ENCODE measurements at regions not wholly inside any gene's neighbourhood (a gene's known extent, or its start where the extent isn't known, plus 50 kb on each side); places are given as distances from the start of the nearest gene placed in this dataset.

DNA sequence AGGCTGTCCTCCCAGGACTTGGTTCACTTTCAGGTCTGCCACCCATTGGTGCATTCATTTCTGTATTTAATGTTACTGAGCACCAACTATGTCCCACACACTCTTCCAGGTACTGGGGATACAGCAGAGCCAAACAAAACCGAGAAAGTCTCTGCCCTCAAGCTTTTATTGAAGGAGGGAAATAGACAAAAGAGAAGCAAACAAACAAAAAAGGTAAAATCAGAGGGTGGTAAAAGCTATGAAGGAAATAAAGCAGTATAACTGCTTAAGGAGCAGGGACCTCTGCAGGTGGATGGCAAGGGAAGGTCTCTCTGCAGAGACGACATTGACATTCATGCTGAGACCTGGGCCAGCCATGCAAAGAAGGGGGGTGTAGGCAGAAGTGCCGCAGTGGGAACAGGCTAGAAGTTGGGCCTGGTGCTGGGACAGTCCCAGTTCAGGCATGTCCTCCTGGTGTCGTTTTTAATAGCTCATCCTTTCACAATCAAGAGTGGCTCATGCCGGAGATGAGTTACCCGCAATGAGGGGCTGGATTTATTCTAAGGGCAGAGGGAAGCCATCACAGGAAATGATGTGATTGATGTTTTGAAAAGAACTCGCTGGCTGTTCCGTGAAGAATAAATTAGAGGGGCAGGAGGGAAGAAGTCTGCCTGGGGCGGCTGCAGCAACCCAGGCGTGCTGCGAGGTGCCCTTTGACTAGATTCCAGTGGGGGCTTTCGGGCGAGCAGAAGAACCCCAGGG lies 72.8 kb downstream of the IRF2BPL start:
- TF ChIP-seq GATA3 (IDR thresholded peaks at IDR 0.05; ENCODE audit: low read depth, low read length) (no peak), GATA2 (IDR thresholded peaks at IDR 0.05; ENCODE audit: low read depth, low read length) (no peak)

GRCh38 chr14:76954394-76955190 lies 73.9 kb downstream of the IRF2BPL start:
- TF ChIP-seq GATA2 (IDR thresholded peaks at IDR 0.05; ENCODE audit: low read depth, low read length) (peak; percentile 20; the same call in 1 of the 2 replicates), GATA3 (IDR thresholded peaks at IDR 0.05; ENCODE audit: low read depth, low read length) (no peak)

DNA sequence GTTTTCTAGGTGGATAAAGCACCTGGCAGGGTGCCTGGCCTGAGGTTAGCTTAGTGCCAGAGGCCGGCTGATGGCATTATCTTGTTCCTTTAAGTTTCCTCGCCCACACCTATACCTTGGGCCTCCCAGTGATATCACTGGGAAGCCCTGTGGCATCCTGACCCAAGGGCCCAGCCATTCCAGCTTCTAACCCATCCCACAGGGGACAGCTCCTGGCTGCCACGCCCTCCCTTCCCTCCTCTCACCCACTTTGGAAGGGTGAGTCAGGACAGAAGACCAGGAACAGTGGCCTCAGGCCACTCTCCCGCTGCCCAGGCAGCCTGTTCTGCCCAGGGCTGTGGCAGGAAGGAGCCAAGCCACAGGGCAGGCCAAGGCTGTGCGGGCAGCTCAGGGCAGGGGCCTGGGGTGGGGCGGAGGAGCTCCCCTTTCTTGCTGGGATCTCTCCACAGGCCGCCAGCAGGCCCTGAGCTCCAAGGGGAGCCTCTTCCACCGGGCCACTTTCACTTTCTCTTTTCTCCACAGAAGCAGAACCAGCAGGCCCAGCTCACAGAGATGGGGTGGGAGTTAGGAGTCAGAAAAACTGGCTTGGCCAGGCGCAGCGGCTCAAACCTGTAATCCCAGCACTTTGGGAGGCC lies 75.1 kb downstream of the IRF2BPL start:
- TF ChIP-seq GATA2 (IDR thresholded peaks at IDR 0.05; ENCODE audit: low read depth, low read length) (no peak), GATA3 (IDR thresholded peaks at IDR 0.05; ENCODE audit: low read depth, low read length) (no peak)

- TF ChIP-seq GATA3 (IDR thresholded peaks at IDR 0.05; ENCODE audit: low read depth, low read length) (no peak), GATA2 (IDR thresholded peaks at IDR 0.05; ENCODE audit: low read depth, low read length) (no peak)
Observed at GRCh38 chr14:76951166-76951565, 77.3 kb downstream of the IRF2BPL start.

- TF ChIP-seq GATA3 (IDR thresholded peaks at IDR 0.05; ENCODE audit: low read depth, low read length), result no peak
- no peak for TF ChIP-seq GATA2 (IDR thresholded peaks at IDR 0.05; ENCODE audit: low read depth, low read length)
Observed at GRCh38 chr14:76950055-76951020, 78.2 kb downstream of the IRF2BPL start.

GRCh38 chr14:76948976-76949375 lies 79.5 kb downstream of the IRF2BPL start:
- no peak for TF ChIP-seq GATA2 (IDR thresholded peaks at IDR 0.05; ENCODE audit: low read depth, low read length)
- TF ChIP-seq GATA3 (IDR thresholded peaks at IDR 0.05; ENCODE audit: low read depth, low read length), result no peak

DNA sequence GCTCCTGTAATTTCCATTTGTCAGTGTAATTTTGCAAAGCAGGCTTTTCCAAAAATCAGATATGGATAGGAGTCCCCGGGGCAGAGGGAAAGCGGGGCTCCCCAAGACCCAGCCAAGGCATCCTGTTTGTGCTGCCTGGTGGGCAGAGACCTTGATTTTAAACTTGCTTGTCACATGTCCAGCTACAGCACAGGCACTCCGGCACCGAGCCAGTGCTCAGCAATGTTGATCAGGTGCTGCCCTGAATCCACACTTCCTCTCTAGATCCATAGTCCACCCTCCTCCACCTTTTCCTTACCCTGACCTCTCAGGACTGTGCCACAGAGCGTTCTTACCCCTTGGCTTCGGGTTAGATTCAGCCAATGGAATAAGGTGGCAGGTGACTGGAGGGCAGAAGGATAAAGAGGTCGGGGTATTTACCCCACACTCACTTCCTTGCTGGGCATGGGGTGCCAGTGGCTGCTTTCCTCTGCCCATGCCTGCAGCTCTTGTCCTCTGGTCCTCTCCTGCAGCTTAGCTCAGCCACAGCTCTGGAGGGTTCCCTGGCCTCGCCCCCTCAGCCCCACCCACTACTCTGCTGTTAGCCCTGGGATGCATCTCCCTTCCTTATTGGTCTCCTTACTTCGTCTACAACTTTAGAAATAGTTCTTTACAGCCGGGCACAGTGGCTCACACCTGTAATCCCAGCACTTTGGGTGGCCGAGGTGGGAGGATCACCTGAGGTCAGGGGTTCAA lies 80.1 kb downstream of the IRF2BPL start:
- TF ChIP-seq GATA2 (IDR thresholded peaks at IDR 0.05; ENCODE audit: low read depth, low read length), result no peak
- no peak for TF ChIP-seq GATA3 (IDR thresholded peaks at IDR 0.05; ENCODE audit: low read depth, low read length)

GRCh38 chr14:76947838-76948184 lies 80.7 kb downstream of the IRF2BPL start:
- TF ChIP-seq GATA2 (IDR thresholded peaks at IDR 0.05; ENCODE audit: low read depth, low read length) (no peak), GATA3 (IDR thresholded peaks at IDR 0.05; ENCODE audit: low read depth, low read length) (no peak)

DNA sequence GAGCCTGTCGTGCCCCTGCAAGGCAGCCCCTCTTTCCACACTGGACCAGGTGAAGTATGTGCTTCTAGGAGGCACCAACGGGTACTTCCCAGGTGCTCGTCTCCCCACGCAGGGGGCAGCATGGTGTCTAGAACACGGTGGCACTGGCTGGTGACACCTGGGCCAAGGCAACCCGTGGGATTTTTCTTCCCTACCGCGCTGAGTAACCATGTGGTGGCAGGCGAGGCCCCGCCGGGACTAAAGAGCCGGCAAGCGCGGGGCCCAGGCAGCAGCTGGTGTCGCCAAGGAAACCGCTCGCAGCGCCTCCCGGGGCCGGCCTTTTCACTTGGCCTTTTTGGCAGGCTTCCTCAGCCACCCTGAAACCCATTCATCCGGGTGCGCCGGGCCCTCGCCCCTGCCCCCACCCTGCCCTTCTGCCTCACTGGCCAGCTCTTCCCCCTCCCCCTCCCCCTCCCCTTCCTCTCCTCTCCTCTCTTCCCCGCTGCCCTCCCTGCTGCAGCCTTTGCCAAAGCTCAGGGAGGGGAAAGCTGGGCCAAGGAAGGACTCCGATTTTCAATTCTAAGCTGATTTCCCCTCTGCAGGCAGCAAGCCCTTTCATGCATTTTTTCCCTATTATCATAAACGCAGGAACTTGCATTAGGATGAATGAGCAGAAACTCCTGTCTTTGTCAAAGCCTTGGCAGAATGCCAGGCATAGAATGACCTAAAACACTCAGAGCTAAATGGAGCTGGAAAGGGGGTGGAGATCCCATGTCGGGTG lies 81.2 kb downstream of the IRF2BPL start:
- TF ChIP-seq GATA2 (IDR thresholded peaks at IDR 0.05; ENCODE audit: low read depth, low read length), result no peak
- TF ChIP-seq GATA3 (IDR thresholded peaks at IDR 0.05; ENCODE audit: low read depth, low read length), result no peak

DNA sequence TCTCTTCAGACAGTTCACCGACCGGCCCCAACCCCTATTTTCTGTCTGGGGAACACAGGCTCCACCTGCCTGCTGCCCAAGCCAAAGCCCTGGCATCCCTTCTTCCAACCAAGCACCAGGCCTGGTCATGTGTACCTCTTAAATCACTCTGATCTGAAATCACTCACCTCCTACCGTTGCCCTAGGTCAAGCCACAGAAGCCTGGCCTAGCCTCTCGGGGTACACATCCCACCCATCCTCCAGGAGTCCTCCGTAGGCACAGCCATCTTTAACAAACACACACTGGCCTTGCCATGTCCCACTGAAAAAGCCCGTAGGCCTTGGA lies 81.8 kb downstream of the IRF2BPL start:
- no peak for TF ChIP-seq GATA2 (IDR thresholded peaks at IDR 0.05; ENCODE audit: low read depth, low read length)
- no peak for TF ChIP-seq GATA3 (IDR thresholded peaks at IDR 0.05; ENCODE audit: low read depth, low read length)

DNA sequence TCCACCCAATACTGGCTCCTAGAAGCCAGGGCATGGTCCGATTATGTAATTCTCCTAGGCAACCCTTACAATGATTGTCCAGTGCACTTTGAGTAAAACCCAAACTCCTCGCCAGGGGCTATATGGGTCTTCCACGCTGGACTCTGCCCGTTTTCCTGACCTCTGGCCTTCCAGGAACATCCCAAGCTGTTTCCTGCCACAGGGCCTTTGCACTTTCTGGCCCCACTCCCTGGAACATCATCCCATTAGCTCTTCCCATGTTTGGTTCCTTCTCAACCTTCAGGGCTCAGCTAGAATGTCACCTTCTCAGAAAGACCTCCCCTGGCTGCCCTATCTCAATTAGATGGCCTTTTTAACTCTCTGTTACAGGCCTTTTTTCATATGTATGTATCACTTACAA lies 85.4 kb downstream of the IRF2BPL start:
- TF ChIP-seq GATA2 (IDR thresholded peaks at IDR 0.05; ENCODE audit: low read depth, low read length), result no peak
- no peak for TF ChIP-seq GATA3 (IDR thresholded peaks at IDR 0.05; ENCODE audit: low read depth, low read length)
